Keratinocyte (primary cell): ENCODE measurements at regions not wholly inside any gene's neighbourhood (a gene's known extent, or its start where the extent isn't known, plus 50 kb on each side); places are given as distances from the start of the nearest gene placed in this dataset.

ENCODE experiments used
- DNase-seq: peaks from one replicate; pipeline ENCODE4 v3.0.0-alpha.2; 2011; ENCODE audit warnings: low read depth, missing footprints, low spot score
- FAIRE-seq: peaks from 2 replicates; lab custom pipeline; 2011; peaks lifted over from hg19 to GRCh38; lab: Jason Lieb, UNC
- H2AFZ ChIP-seq: 2 replicates; pipeline ENCODE4 v1.6.0; 2012; ENCODE audit warnings: low read length, control low read depth, inconsistent platforms; ENCODE audit not compliant: control insufficient read depth
- H3K27ac ChIP-seq: 2 replicates; pipeline ENCODE4 v1.5.1; 2011; ENCODE audit warnings: low read length; ENCODE audit not compliant: control insufficient read depth, insufficient read depth
- H3K27me3 ChIP-seq: 3 replicates; pipeline ENCODE4 v1.6.0; 2011; ENCODE audit warnings: low read length; ENCODE audit not compliant: control insufficient read depth, insufficient read depth; ENCODE audit errors: extremely low read depth
- H3K36me3 ChIP-seq, 2 experiments: 2 replicates in 1 of 2; 3 replicates in 1 of 2; pipeline ENCODE4 v1.5.1; 2011; ENCODE audit warnings: low read length in 2 of 2, mild to moderate bottlenecking in 1 of 2; ENCODE audit not compliant: control insufficient read depth in 2 of 2, insufficient read depth in 2 of 2; ENCODE audit errors: extremely low read depth in 1 of 2
- H3K4me1 ChIP-seq: 3 replicates; pipeline ENCODE4 v1.5.1; 2011; ENCODE audit warnings: low read length; ENCODE audit not compliant: control insufficient read depth, insufficient read depth; ENCODE audit errors: extremely low read depth
- H3K4me2 ChIP-seq: 3 replicates; pipeline ENCODE4 v1.6.0; 2011; ENCODE audit warnings: low read depth, low read length; ENCODE audit not compliant: control insufficient read depth, insufficient read depth; ENCODE audit errors: extremely low read depth
- H3K4me3 ChIP-seq, 3 experiments: fragments of 200-600 bp in 1 of 3; sonication (generic) in 1 of 3; 2 replicates in 2 of 3; 3 replicates in 1 of 3; pipeline ENCODE4 v1.5.1; 2011 to 2016; ENCODE audit warnings: low read length in 3 of 3, mild to moderate bottlenecking in 3 of 3, control low read depth in 2 of 3, inconsistent platforms in 1 of 3, low read depth in 1 of 3, mixed read lengths in 1 of 3, mixed run types in 1 of 3, moderate library complexity in 1 of 3; ENCODE audit not compliant: control insufficient read depth in 2 of 3, insufficient read depth in 2 of 3; ENCODE audit errors: extremely low read depth in 1 of 3
- H3K79me2 ChIP-seq: 2 replicates; pipeline ENCODE4 v1.6.0; 2012; ENCODE audit warnings: low read length; ENCODE audit not compliant: control insufficient read depth, insufficient read depth
- H3K9ac ChIP-seq: 3 replicates; pipeline ENCODE4 v1.6.0; 2011; ENCODE audit warnings: low read length; ENCODE audit not compliant: control insufficient read depth, insufficient read depth; ENCODE audit errors: extremely low read depth
- H3K9me1 ChIP-seq: 3 replicates; pipeline ENCODE4 v1.6.0; 2011; ENCODE audit warnings: low read length; ENCODE audit not compliant: control insufficient read depth, insufficient read depth; ENCODE audit errors: extremely low read depth
- H3K9me3 ChIP-seq: 2 replicates; pipeline ENCODE4 v1.5.1; 2012; ENCODE audit warnings: low read depth, low read length; ENCODE audit not compliant: control insufficient read depth
- H4K20me1 ChIP-seq: 3 replicates; pipeline ENCODE4 v1.6.0; 2011; ENCODE audit warnings: low read length; ENCODE audit not compliant: control insufficient read depth, insufficient read depth; ENCODE audit errors: extremely low read depth
- CTCF ChIP-seq, 3 experiments: IDR thresholded peaks in 1 of 3; conservative IDR thresholded peaks in 1 of 3; optimal IDR thresholded peaks in 1 of 3; 2 replicates in 2 of 3; 3 replicates in 1 of 3; pipeline versions ENCODE3 to v1.5.1; 2011; ENCODE audit warnings: low read length in 3 of 3, mild to moderate bottlenecking in 3 of 3, moderate library complexity in 2 of 3, control low read depth in 1 of 3, inconsistent platforms in 1 of 3; ENCODE audit not compliant: insufficient read depth in 2 of 3; ENCODE audit errors: extremely low read depth in 1 of 3
- EZH2 ChIP-seq: IDR thresholded peaks from one replicate; pipeline ENCODE4 v1.6.1; 2012; ENCODE audit warnings: inconsistent platforms, mild to moderate bottlenecking, low read length, moderate library complexity
- dilution Hi-C: fragments of 300-500 bp; cut with MboI; formaldehyde crosslinking; loops from one replicate; pipeline ENCODE4 v1.7.0; 2020; ENCODE audit warnings: low sequenced_read_pairs; ENCODE audit not compliant: extremely low pct_ligation_motif_present

DNA sequence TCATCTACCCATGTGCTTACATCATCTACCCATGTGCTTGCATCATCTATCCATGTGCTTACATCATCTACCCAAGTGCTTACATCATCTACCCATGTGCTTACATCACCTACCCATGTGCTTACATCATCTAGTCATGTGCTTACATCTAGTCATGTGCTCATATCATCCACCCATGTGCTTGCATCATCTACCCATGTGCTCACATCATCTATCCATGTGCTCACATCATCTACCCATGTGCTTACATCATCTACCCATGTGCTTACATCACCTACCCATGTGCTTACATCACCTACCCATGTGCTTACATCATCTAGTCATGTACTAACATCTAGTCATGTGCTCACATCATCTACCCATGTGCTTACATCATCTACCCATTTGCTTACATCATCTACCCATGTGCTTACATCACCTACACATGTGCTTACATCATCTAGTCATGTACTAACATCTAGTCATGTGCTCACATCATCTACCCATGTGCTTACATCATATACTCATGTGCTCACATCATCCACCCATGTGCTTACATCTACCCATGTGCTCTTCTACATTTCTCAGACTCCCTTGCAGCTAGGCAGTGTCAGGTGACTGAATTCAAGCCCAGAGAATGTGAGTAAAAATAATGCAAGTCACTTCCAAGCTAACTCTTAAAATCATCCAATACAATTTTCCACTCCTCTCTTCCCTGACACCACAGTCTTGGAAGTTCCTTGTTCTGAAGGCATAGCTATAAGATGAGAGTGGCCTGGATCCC, 196.8 kb downstream of the CBLN1 start:
- Histone ChIP-seq H4K20me1 (no peaks in the 10 kb centered on the region), H3K4me1 (no peaks in the 10 kb centered on the region), H3K9ac (no peak overlapping the region), H3K36me3 (no peaks in the 10 kb centered on the region), H3K27ac (no peak overlapping the region), H2AFZ (no peak overlapping the region), H3K4me3 (no peak overlapping the region), H3K4me2 (no peak overlapping the region), H3K9me1 (no peaks in the 10 kb centered on the region), H3K79me2 (no peaks in the 10 kb centered on the region), H3K27me3 (no peaks in the 10 kb centered on the region), H3K9me3 (no peaks in the 10 kb centered on the region)
- no peak for DNase-seq
- dilution Hi-C loops, result no loop called here
- no peak for TF ChIP-seq CTCF (optimal IDR thresholded peaks at IDR 0.05 in 1 of 3, IDR thresholded peaks at IDR 0.05 in 1 of 3, conservative IDR thresholded peaks at IDR 0.05 in 1 of 3; ENCODE audit: extremely low read depth in 1 of 3, insufficient read depth in 2 of 3, low read length in 3 of 3)
- TF ChIP-seq EZH2, result no peak
- FAIRE-seq, result no peak

GRCh38 chr16:49081554-49081953, 200.1 kb downstream of the CBLN1 start:
- Histone ChIP-seq H3K9me1 (no peaks in the 10 kb centered on the region), H3K27me3 (no peaks in the 10 kb centered on the region), H3K9me3 (peaks cover 4% of the 10 kb centered on the region), H3K27ac (no peak overlapping the region), H4K20me1 (no peaks in the 10 kb centered on the region), H3K4me2 (no peak overlapping the region), H3K4me1 (no peaks in the 10 kb centered on the region), H3K9ac (no peak overlapping the region), H2AFZ (no peak overlapping the region), H3K79me2 (no peaks in the 10 kb centered on the region), H3K4me3 (no peak overlapping the region), H3K36me3 (no peaks in the 10 kb centered on the region)
- TF ChIP-seq EZH2, result no peak
- no peak for TF ChIP-seq CTCF (optimal IDR thresholded peaks at IDR 0.05 in 1 of 3, IDR thresholded peaks at IDR 0.05 in 1 of 3, conservative IDR thresholded peaks at IDR 0.05 in 1 of 3; ENCODE audit: extremely low read depth in 1 of 3, insufficient read depth in 2 of 3, low read length in 3 of 3)
- DNase-seq, result no peak
- dilution Hi-C loops, result no loop called here
- no peak for FAIRE-seq
